Activated T-helper 2 cell treated with anti-CD3 and anti-CD28 coated beads, Interferon-gamma antibody, Interleukin-2, Interleukin-4, amounts not matched to agents 10 μg/mL and 5 μg/mL and 100 μg/mL, durations not matched to agents 14 hours and 24 hours and 36 hours (primary cell): ENCODE measurements at regions not wholly inside any gene's neighbourhood (a gene's known extent, or its start where the extent isn't known, plus 50 kb on each side); places are given as distances from the start of the nearest gene placed in this dataset.

Experiments
- DNase-seq: peaks from one replicate; pipeline ENCODE4 v3.0.0; 2021; ENCODE audit warnings: low spot score
- H3K27ac Mint-ChIP-seq: one replicate; pipeline ENCODE4 v1.8.0; 2021; ENCODE audit warnings: mixed read lengths
- H3K27me3 Mint-ChIP-seq: one replicate; pipeline ENCODE4 v1.8.0; 2021; ENCODE audit warnings: low read depth, mixed read lengths
- H3K36me3 Mint-ChIP-seq: one replicate; pipeline ENCODE4 v1.8.0; 2021; ENCODE audit warnings: low read depth, mixed read lengths
- H3K4me1 Mint-ChIP-seq: one replicate; pipeline ENCODE4 v1.8.0; 2021; ENCODE audit warnings: low read depth, mixed read lengths
- H3K4me3 Mint-ChIP-seq: one replicate; pipeline ENCODE4 v1.8.0; 2021; ENCODE audit warnings: low read depth, mild to moderate bottlenecking, moderate library complexity, mixed read lengths
- H3K9me3 Mint-ChIP-seq: one replicate; pipeline ENCODE4 v1.8.0; 2021; ENCODE audit warnings: mixed read lengths
- intact Hi-C: fragments of 100-400 bp; cut with micrococcal nuclease; formaldehyde crosslinking; loops from one replicate; pipeline ENCODE4 v1.15.1; 2023

DNA sequence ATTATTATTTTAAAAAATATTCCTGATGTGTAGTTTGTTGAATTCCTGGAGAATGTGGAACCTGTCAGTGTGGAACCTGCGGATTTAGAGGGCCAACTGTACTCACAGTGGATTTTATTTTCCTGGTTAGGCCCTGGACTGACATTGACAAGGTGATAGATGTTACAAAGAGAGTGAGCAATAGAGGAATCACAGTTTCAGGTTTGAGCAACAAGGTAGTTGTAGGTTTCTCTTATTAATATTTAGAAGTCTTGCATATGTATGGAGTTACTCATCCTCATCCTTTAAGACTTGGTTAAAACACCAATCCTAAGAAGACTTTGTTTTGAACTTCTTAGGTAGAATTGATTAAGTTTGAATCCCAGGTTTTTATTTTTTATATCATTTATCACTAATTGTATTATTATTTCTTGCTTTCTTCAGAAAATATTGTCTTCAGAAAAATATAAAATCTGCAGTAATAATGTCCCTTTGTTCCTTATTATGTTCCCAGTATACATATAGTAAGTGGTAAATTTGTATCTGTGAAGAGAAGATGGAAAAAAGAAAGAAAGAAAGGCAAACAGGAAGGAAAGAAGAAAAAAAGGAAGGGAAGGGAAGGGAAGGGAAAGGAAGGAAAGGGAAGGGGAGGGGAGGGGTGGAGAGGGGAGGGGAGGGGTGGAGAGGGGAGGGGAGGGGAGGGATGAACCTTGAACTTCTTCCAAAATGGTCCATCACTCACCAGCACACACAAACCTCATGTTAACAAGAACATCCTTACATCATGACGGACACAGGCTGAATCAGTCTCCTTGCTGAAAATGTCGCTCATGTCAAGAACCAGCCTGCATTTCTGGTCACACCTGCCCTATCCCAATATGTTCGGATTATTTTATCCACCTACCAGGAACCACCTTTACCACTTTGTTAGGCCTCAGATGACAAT, 867.2 kb downstream of the CDH11 start:
- intact Hi-C loops, result no loop called here
- H3K4me3 Mint-ChIP-seq, result no peak overlapping the region
- no peaks in the 10 kb centered on the region for H3K36me3 Mint-ChIP-seq
- H3K4me1 Mint-ChIP-seq, result no peaks in the 10 kb centered on the region
- no peak overlapping the region for H3K27ac Mint-ChIP-seq
- peaks cover 52% of the 10 kb centered on the region for H3K9me3 Mint-ChIP-seq
- DNase-seq, result no peak
- H3K27me3 Mint-ChIP-seq, result no peaks in the 10 kb centered on the region

DNA sequence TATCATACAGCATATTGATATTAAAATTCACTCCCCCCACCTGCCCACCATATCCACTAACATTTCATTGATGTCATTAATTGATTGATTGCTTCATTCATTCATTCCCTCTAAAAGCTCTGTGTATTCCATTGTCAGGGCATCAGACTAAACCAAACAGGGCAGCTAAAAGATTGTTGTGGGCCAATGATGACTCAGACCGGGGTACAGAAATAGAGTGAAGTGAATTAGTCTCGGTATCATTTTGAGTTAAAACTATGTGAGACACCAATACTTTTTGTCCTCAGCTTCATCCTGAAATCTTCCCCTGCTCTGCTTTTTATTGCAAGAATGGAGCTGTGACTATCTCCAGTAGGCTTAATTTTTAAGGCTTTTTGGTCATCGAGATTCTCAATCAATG, 868.3 kb downstream of the CDH11 start:
- Mint-ChIP-seq H3K27me3 (no peaks in the 10 kb centered on the region), H3K27ac (no peak overlapping the region), H3K9me3 (peaks cover 44% of the 10 kb centered on the region), H3K36me3 (no peaks in the 10 kb centered on the region), H3K4me3 (no peak overlapping the region), H3K4me1 (no peaks in the 10 kb centered on the region)
- intact Hi-C loops, result no loop called here
- DNase-seq, result no peak

DNA sequence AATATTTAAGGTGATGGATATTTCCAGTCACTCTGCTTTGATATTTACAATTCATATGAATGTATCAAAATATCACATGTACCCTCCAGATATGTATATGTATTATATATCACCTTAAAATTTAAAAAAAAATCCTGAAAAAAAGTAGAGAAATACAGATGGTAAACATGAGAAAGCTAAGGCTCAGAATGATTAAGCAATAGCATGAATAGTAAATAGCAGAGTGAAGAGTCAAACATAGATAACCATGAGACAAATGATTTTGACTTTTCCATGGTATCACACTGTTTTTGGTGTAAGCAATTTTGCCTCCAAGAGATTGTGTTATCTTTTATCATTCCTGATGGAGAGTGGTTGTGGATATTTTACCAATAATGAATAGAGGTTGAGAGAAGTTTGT, 868.8 kb downstream of the CDH11 start:
- no peaks in the 10 kb centered on the region for H3K27me3 Mint-ChIP-seq
- no peak overlapping the region for H3K27ac Mint-ChIP-seq
- no peaks in the 10 kb centered on the region for H3K4me1 Mint-ChIP-seq
- no peak for DNase-seq
- no peaks in the 10 kb centered on the region for H3K36me3 Mint-ChIP-seq
- intact Hi-C loops, result no loop called here
- H3K4me3 Mint-ChIP-seq, result no peak overlapping the region
- peaks cover 42% of the 10 kb centered on the region for H3K9me3 Mint-ChIP-seq

DNA sequence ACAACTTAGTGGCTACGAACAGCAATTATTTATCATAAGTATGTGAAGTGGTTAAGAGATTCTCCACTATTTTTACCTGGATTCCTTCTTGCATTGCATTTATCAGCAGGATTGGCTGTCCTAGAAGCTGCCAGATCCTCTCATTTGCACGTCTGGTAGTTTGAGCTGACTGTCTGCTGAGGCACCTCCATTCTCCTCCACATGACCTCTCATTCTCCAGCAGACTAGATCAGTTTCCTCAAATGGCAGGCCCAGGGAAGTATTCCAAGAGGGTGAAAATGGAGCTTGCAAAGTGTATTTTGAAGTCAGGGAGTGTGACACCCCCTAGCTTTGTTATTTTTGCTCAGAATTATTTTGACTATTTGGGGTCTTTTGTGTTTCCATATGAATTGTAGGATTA, 870.1 kb downstream of the CDH11 start:
- Mint-ChIP-seq H3K4me3 (no peak overlapping the region), H3K36me3 (no peaks in the 10 kb centered on the region), H3K27ac (no peak overlapping the region), H3K9me3 (peaks cover 40% of the 10 kb centered on the region), H3K27me3 (no peaks in the 10 kb centered on the region), H3K4me1 (no peaks in the 10 kb centered on the region)
- no peak for DNase-seq
- intact Hi-C loops, result no loop called here

DNA sequence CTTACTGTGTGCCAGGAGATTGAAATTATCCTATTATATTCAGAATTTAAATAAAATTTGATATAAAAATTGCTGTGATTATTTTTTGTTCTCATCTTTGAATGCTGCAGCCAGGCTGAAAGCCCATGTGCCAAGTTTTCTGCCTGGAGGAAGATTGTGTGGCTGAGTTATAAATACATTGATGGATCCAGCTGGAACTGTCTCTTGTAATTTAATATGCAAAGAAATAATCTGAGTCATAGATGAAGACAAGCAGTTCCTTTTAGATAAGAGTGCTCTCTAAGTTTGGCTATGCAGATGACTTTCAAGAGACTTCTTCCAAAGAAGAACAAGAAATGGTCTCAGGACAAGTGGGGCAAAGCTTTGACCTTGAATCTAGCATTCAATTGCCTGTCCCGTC, 871.0 kb downstream of the CDH11 start:
- no peak overlapping the region for H3K4me3 Mint-ChIP-seq
- no peak overlapping the region for H3K27ac Mint-ChIP-seq
- no peak for DNase-seq

DNA sequence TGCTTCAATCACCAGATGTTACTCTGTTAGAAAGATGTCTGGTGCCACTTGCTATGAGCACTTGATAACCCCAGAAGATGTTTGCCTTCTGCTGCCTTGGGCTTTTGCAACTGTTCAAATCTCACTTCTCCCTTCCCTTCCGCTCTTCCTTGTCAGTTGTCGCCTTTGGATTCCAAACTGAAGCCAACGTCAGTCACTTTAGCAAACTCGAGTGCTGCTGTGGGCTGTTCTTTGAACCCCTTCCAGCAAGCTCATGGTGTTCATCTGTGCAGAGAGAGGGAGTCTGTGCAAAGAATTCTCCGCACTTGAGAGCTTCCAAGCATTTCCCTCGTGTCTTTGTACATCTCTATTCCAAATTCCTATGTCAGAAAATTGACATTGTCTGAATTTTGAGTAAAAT, 879.4 kb downstream of the CDH11 start:
- H3K4me3 Mint-ChIP-seq, result no peak overlapping the region
- H3K9me3 Mint-ChIP-seq, result peaks cover 61% of the 10 kb centered on the region
- no peaks in the 10 kb centered on the region for H3K36me3 Mint-ChIP-seq
- DNase-seq, result no peak
- H3K27ac Mint-ChIP-seq, result no peak overlapping the region
- intact Hi-C loops, result no loop called here
- no peaks in the 10 kb centered on the region for H3K27me3 Mint-ChIP-seq
- H3K4me1 Mint-ChIP-seq, result no peaks in the 10 kb centered on the region

More for the DNA sequence above, 871.0 kb downstream of the CDH11 start:
- Mint-ChIP-seq H3K27me3 (no peaks in the 10 kb centered on the region), H3K36me3 (no peaks in the 10 kb centered on the region), H3K9me3 (peaks cover 39% of the 10 kb centered on the region), H3K4me1 (no peaks in the 10 kb centered on the region)
- intact Hi-C loops, result no loop called here

DNA sequence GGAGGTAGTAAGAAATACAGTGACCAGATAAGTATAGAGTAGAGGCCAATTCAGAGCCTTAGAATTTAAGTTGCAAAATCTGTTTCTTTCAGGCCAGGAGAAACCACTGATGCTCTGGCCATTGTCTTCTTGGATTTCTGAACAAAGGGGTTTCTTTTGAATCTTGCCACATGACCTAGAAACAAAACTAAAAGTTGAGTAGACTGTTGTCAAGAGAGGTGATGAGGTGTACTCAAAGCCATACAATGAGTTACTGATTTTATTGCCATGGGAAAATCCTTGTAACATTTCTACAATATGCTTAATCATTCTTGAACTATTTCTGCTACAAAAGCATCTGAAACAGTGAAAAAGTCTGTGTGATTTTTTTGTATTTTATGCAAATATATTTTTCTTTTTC, 881.3 kb downstream of the CDH11 start:
- H3K27ac Mint-ChIP-seq, result no peak overlapping the region
- H3K4me3 Mint-ChIP-seq, result no peak overlapping the region
- peaks cover 64% of the 10 kb centered on the region for H3K9me3 Mint-ChIP-seq
- no peaks in the 10 kb centered on the region for H3K27me3 Mint-ChIP-seq
- DNase-seq, result no peak
- no peaks in the 10 kb centered on the region for H3K4me1 Mint-ChIP-seq
- intact Hi-C loops, result no loop called here
- no peaks in the 10 kb centered on the region for H3K36me3 Mint-ChIP-seq

DNA sequence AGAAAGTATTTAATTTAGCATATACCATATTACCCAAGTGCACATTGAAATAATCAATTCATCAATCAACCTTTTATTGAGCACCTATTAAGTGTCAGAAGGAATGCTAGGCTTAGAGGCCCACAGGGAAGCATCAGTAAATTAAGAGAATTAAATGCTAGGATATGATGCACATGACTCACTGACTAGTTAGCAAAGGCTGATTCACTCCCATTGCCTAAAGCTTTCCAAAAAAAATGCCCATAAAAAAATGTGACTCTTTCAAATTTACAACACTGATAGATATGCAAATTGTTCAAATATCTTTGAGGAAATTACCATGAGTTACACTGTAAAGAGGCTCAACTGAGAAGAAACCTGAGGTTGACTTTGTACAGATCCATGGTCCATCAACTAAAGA, 883.3 kb downstream of the CDH11 start:
- Mint-ChIP-seq H3K4me3 (no peak overlapping the region), H3K4me1 (no peaks in the 10 kb centered on the region), H3K9me3 (peaks cover 63% of the 10 kb centered on the region), H3K36me3 (no peaks in the 10 kb centered on the region), H3K27me3 (no peaks in the 10 kb centered on the region), H3K27ac (no peak overlapping the region)
- intact Hi-C loops, result no loop called here
- DNase-seq, result no peak

DNA sequence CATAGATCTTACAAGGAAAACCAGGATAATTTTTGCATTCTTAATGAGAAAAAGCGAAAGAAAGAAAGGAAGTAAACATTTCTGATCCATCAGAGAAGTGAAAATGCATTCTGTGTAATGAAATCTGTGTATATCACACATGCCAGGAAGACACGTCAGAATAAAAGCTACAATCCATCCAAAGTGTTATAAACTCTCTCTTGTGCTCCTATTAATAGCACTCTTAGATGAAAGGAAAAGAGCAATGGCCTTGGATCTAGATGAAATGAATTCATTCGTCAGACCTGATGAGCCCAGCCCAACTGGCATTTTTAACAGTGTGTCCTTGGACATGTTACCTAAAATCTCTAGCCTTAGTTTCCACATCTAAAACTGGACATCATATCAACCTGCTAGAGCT, 885.5 kb downstream of the CDH11 start:
- DNase-seq, result no peak
- no peaks in the 10 kb centered on the region for H3K4me1 Mint-ChIP-seq
- H3K36me3 Mint-ChIP-seq, result no peaks in the 10 kb centered on the region
- intact Hi-C loops, result no loop called here
- no peak overlapping the region for H3K27ac Mint-ChIP-seq
- peaks cover 48% of the 10 kb centered on the region for H3K9me3 Mint-ChIP-seq
- H3K4me3 Mint-ChIP-seq, result no peak overlapping the region
- no peaks in the 10 kb centered on the region for H3K27me3 Mint-ChIP-seq

DNA sequence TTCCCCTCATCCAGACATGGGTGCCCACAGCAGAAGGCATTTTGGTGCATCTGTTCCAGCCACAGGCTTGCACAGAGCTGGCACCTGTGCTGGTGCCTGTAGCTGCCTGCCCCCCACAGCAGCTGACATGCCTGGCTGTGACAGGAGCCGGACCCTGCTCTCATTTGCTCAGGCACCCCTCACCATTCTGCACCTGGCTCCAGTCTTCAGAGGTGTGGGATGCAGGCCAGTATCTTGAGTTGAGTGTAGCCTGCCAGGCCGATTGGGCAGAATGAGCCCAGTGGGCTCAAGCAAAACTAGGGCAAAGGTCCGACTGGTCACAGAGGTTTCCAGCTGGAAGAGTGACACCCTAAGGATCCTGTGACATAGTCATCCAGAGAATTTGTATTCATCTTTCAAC, 887.7 kb downstream of the CDH11 start:
- Mint-ChIP-seq H3K9me3 (peaks cover 52% of the 10 kb centered on the region), H3K4me3 (no peak overlapping the region), H3K27me3 (no peaks in the 10 kb centered on the region), H3K36me3 (no peaks in the 10 kb centered on the region), H3K27ac (no peak overlapping the region), H3K4me1 (no peaks in the 10 kb centered on the region)
- intact Hi-C loops, result no loop called here
- DNase-seq, result no peak

DNA sequence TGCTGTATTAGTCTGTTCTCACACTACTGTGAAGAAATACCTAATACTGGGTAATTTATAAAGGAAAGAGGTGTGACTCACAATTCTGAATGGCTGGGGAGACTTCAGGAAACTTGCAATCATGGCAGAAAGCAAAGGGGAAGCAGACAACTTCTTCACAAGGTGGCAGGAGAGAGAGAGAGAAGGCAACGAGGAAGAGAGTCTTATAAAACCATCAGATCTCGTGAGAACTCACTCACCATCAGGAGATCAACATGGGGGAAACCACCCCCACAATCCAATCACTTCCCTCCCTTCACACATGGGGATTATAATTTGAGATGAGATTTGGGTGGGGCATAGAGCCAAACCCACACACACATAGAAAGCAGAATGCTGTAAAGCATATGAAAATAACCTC, 896.2 kb downstream of the CDH11 start:
- Mint-ChIP-seq H3K27ac (no peak overlapping the region), H3K27me3 (no peaks in the 10 kb centered on the region), H3K36me3 (no peaks in the 10 kb centered on the region), H3K4me1 (no peaks in the 10 kb centered on the region), H3K4me3 (no peak overlapping the region), H3K9me3 (peaks cover 60% of the 10 kb centered on the region)
- intact Hi-C loops, result no loop called here
- DNase-seq, result no peak

DNA sequence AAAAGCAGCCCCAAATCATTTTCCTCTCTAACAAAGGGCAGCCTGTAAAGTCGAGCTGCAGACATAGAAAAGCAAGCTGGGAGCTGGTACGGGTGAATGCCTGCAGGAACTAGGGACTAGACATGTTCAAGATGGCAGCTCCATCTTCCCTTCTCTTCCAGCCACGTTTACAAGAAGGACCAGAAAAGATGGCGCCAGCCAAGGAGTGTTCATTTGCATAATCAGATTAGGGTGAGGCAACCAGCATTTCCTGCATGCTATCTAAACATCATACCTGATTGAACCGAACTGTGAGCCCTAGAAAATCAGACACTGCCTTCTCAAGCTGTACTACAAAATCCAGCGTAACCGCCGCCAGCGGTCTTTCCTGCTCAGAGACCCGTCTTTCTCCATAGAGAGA, 896.8 kb downstream of the CDH11 start:
- Mint-ChIP-seq H3K9me3 (peaks cover 58% of the 10 kb centered on the region), H3K4me3 (no peak overlapping the region), H3K36me3 (no peaks in the 10 kb centered on the region), H3K27ac (no peak overlapping the region), H3K27me3 (no peaks in the 10 kb centered on the region), H3K4me1 (no peaks in the 10 kb centered on the region)
- intact Hi-C loops, result no loop called here
- DNase-seq, result no peak

DNA sequence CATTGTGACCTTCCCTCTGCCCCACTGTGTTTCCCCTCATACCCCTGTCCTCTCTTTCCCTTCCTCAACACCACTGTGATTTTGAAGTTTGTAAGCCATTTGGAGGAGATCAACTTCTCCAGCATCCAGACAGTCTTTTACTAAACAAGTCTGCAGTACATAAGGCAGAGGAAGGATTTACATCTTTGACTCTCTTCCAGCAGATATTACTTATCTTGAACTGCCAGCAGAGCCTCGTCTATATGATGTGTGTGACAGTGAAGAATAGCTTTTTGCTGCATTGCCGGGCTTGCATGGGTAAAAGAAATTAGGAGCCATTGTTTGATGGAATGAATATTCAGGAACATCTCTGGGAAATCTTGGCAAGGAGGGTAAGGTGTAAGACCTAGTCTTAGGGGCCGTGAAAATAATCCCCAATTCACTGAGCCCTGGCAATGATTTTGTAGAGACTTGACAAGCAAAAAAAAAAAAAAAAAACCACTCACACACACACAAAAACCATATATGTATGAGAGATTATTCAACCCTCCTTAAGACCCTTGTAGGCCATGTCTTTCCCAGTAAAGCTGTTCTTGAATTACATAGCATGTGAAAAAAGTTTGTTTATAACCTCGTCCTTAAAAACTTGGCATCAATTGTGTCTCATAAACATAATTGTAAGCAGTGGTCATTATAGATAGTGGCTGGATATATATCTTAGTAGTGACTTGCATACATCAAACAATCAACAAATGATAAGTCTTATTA, 903.9 kb downstream of the CDH11 start:
- H3K27ac Mint-ChIP-seq, result no peak overlapping the region
- no peak overlapping the region for H3K4me3 Mint-ChIP-seq
- H3K36me3 Mint-ChIP-seq, result no peaks in the 10 kb centered on the region
- H3K27me3 Mint-ChIP-seq, result no peaks in the 10 kb centered on the region
- DNase-seq, result no peak
- peaks cover 45% of the 10 kb centered on the region for H3K9me3 Mint-ChIP-seq
- intact Hi-C loops, result no loop called here
- no peaks in the 10 kb centered on the region for H3K4me1 Mint-ChIP-seq
